ENCODE measurements at regions not wholly inside any gene's neighbourhood (a gene's known extent, or its start where the extent isn't known, plus 50 kb on each side); places are given as distances from the start of the nearest gene placed in this dataset.

- WGBS (ENCODE audit: insufficient coverage) = no CpG with 5 or more reads among the region's 5 CpGs
- no peak overlapping the region for H3K27ac ChIP-seq (ENCODE audit: low read depth in 1 of 2, low read length in 2 of 2)
- H3K27ac Mint-ChIP-seq = no peak overlapping the region
- H3K79me2 ChIP-seq (ENCODE audit: insufficient read depth, low read length) = no peaks in the 10 kb centered on the region
- no peaks in the 10 kb centered on the region for H3K36me3 ChIP-seq (replicated peaks in 1 of 2; ENCODE audit: control insufficient read depth in 1 of 2, insufficient read depth in 2 of 2, low read length in 2 of 2)
- H3K9ac ChIP-seq (ENCODE audit: insufficient read depth, low read length, poor library complexity, severe bottlenecking) = no peak overlapping the region
- H3K4me3 ChIP-seq (replicated peaks in 1 of 3; ENCODE audit: low read depth in 2 of 3, low read length in 3 of 3) = no peak overlapping the region
- peaks cover 4% of the 10 kb centered on the region in 2 donors for H3K4me1 ChIP-seq (ENCODE audit: control insufficient read depth in 1 of 2, insufficient read depth in 2 of 2, low read length in 2 of 2)
- no peaks in the 10 kb centered on the region for H4K20me1 ChIP-seq (ENCODE audit: insufficient read depth, low read length)
- no peak overlapping the region for H3K4me3 Mint-ChIP-seq
- H3K9me3 Mint-ChIP-seq = peaks cover 0 to 2% (median 0%) of the 10 kb centered on the region in 7 donors
- DNase-seq = no peak
- no peak overlapping the region for H2AFZ ChIP-seq (ENCODE audit: insufficient read depth, low read depth, low read length, poor library complexity, severe bottlenecking)
- no peak overlapping the region for H3K4me2 ChIP-seq (replicated peaks; ENCODE audit: extremely low read depth, low read length, poor library complexity, severe bottlenecking)
- no peaks in the 10 kb centered on the region for H3K9me3 ChIP-seq (replicated peaks in 1 of 2; ENCODE audit: control insufficient read depth in 1 of 2, insufficient read depth in 1 of 2, low read length in 2 of 2)
- H3K36me3 Mint-ChIP-seq = no peaks in the 10 kb centered on the region
- H3K4me1 Mint-ChIP-seq = peaks cover 11% of the 10 kb centered on the region
- no peaks in the 10 kb centered on the region for H3K27me3 ChIP-seq (ENCODE audit: control insufficient read depth in 2 of 2, insufficient read depth in 2 of 2, low read length in 2 of 2)
- TF ChIP-seq CTCF (IDR thresholded peaks at IDR 0.05) = no peak
- intact Hi-C loops (cut with micrococcal nuclease) = no loop called here
- H3K27me3 Mint-ChIP-seq (ENCODE audit: low read depth in 3 of 3) = peaks cover 1 to 11% (median 10%) of the 10 kb centered on the region in 3 donors
Measured at GRCh38 chrX:140053846-140054245, 88.5 kb upstream of the CXorf66 start.

GRCh38 chrX:140050906-140051305 lies 85.6 kb upstream of the CXorf66 start:
- Histone ChIP-seq H3K4me2 (replicated peaks; ENCODE audit: extremely low read depth, low read length, poor library complexity, severe bottlenecking) (no peak overlapping the region), H3K9ac (ENCODE audit: insufficient read depth, low read length, poor library complexity, severe bottlenecking) (no peak overlapping the region), H3K36me3 (replicated peaks in 1 of 2; ENCODE audit: control insufficient read depth in 1 of 2, insufficient read depth in 2 of 2, low read length in 2 of 2) (no peaks in the 10 kb centered on the region), H3K27ac (ENCODE audit: low read depth in 1 of 2, low read length in 2 of 2) (no peak overlapping the region), H3K27me3 (ENCODE audit: control insufficient read depth in 2 of 2, insufficient read depth in 2 of 2, low read length in 2 of 2) (no peaks in the 10 kb centered on the region), H4K20me1 (ENCODE audit: insufficient read depth, low read length) (no peaks in the 10 kb centered on the region), H3K4me1 (ENCODE audit: control insufficient read depth in 1 of 2, insufficient read depth in 2 of 2, low read length in 2 of 2) (no peaks in the 10 kb centered on the region), H2AFZ (ENCODE audit: insufficient read depth, low read depth, low read length, poor library complexity, severe bottlenecking) (no peak overlapping the region), H3K4me3 (replicated peaks in 1 of 3; ENCODE audit: low read depth in 2 of 3, low read length in 3 of 3) (no peak overlapping the region), H3K79me2 (ENCODE audit: insufficient read depth, low read length) (no peaks in the 10 kb centered on the region), H3K9me3 (replicated peaks in 1 of 2; ENCODE audit: control insufficient read depth in 1 of 2, insufficient read depth in 1 of 2, low read length in 2 of 2) (no peaks in the 10 kb centered on the region)
- H3K4me1 Mint-ChIP-seq = no peaks in the 10 kb centered on the region
- intact Hi-C loops (cut with micrococcal nuclease) = no loop called here
- peaks cover 0 to 2% (median 0%) of the 10 kb centered on the region in 7 donors for H3K9me3 Mint-ChIP-seq
- H3K4me3 Mint-ChIP-seq = no peak overlapping the region
- peaks cover 1 to 9% (median 9%) of the 10 kb centered on the region in 3 donors for H3K27me3 Mint-ChIP-seq (ENCODE audit: low read depth in 3 of 3)
- no peak overlapping the region for H3K27ac Mint-ChIP-seq
- H3K36me3 Mint-ChIP-seq = no peaks in the 10 kb centered on the region
- no peak for DNase-seq
- peak; percentile 36 for TF ChIP-seq CTCF (IDR thresholded peaks at IDR 0.05)

Data from CD14-positive monocyte (primary cell).